GM19397 (cell line): ENCODE measurements at regions not wholly inside any gene's neighbourhood (a gene's known extent, or its start where the extent isn't known, plus 50 kb on each side); places are given as distances from the start of the nearest gene placed in this dataset.
"Not testable (repeated sequence)": the region's sequence is repeated elsewhere in the genome, so short reads cannot be mapped to it uniquely, and the experiment has no call there.

Experiments used
- ATAC-seq: cut with Tn5 transposase; IDR thresholded peaks from one replicate; pipeline ENCODE4 v1.9.1; 2021; ENCODE audit warnings: mild to moderate bottlenecking, moderate library complexity; ENCODE audit not compliant: unreplicated experiment

DNA sequence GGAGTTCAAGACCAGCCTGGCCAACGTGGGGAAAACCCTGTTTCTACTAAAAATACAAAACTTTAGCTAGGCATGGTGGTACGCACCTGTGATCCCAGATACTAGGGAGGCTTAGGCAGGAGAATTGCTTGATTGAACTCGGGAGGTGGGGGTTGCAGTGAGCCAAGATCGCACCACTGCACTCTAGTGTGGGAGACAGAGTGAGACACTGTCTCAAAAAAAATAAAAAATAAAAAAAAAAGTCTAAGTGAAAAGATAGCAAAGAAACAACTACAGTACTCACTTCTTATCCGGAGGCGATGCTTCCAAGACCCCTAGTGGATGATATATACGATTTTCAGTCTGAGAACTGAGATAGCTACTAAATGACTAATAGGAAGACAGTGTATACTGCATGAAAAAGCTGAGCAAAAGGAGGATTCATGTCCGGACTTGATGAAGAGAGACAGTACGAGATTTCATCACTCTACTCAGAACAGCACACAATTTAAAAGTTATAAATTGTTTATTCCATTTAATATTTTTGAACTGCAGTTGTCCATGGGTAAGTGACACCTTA, 138.7 kb upstream of the GOLGA6L6 start:
- not testable (repeated sequence) for ATAC-seq

- ATAC-seq: no peak
Measured at GRCh38 chr15:20672470-20672869, 130.9 kb upstream of the GOLGA6L6 start.

DNA sequence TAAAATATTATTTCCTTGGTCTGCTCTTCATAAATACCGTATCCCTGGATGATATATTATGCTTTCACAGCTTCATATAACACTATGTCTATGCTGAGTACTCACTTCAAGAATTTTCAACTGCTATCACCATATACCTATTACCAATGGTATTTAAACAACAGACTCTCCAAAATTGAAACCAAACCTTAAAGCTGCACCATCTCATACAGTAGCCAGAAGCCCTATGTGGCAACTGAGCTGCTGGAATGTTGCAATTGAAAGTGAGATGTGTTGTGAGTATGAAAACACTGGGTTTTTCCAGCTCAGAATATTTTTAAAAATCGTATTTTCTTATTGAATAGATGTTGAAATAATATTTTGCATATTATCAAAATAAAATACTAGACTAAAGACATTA, 130.1 kb upstream of the GOLGA6L6 start:
- no peak for ATAC-seq

DNA sequence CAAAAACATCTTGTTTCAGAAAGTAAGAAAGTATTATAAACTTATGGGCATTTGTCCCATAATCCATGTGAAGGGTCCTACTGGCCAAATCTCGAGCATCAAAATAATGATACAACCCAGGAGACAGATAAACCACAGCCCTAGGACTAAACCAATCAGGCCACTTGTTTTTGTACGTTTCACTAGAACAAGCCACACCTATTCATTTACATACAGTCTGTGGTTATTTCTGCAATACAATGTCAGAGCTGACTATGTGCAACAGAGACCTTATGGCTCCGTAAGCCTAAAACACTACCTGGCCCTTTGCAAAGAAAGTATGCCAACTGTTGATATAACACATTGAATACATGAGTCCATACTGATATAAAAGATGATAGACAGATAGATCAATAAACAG, 124.8 kb upstream of the GOLGA6L6 start:
- ATAC-seq: not testable (repeated sequence)

DNA sequence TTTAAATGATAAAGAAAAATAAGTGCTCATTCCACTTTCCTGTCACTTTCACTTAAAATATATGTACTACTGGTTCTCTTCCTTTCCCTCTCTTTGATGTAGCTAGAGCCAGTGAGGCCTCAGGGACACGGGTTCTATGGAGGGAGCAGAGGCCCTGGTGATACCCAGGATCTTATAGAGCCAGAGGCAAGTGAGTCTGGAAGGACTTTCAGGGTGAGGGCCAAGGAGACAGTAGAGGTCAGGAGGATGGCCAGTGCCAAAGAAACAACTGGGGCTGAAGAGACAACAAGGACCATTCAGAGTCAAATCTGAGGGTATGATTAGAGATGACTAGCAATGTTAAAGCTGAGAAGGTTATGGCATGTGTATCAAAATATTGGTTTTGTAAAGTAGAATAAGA, 124.1 kb upstream of the GOLGA6L6 start:
- no peak for ATAC-seq

GRCh38 chr15:20659265-20659664, 117.7 kb upstream of the GOLGA6L6 start:
- peak; percentile 39 for ATAC-seq

GRCh38 chr15:20658024-20658423, 116.4 kb upstream of the GOLGA6L6 start:
- no peak for ATAC-seq

- ATAC-seq: no peak
Measured at GRCh38 chr15:20657084-20657483, 115.5 kb upstream of the GOLGA6L6 start.

- ATAC-seq: no peak
Measured at GRCh38 chr15:20652914-20653313, 111.3 kb upstream of the GOLGA6L6 start.

GRCh38 chr15:20648402-20648975, 106.9 kb upstream of the GOLGA6L6 start:
- not testable (repeated sequence) for ATAC-seq

DNA sequence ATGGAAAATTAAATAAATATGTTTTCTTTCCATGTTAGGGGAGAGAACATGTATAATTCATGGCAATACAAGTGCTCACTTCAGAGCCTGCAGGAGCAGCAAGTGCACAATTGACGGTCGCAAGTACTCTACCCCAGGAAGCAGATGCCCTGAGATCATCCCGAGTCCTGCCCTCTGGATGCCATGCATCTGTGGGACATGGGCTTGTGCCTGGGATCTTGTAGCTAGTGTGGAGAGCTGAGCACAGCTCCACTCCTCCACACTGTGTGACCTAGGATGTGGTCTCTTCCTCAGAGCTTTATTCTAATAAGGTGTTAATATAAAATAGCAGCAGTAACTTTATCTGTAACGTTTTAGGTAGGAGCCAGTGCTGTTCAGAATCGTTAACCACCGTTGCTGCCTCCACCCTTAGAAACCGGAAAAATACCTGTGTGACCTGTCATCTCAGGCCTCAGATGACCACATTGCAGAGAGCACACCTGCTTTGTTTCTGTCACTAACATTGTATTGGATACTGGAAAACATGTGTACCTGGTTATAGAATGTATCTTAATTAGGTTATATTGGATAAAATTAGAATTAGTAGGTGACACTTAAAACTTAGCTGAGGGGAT, 105.0 kb upstream of the GOLGA6L6 start:
- ATAC-seq: no peak

DNA sequence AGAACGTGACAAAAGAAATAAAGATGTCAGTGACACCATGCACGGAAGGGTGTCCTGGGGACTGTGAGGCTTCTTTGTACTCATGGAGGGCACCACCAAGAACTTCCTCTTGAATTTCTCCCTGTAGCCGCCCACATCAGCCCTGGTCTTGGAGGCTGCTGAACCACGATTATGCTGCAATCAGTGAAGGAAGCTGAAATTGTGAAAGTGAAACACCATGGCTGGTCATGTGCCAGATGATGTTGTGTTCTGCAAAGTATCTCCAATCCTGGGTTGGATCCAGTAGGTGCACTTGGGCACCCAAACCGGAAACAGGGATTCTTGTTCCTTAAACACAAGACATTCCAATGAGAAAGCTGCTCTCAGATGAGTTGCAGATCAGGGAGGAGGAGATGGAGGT, 104.4 kb upstream of the GOLGA6L6 start:
- ATAC-seq: no peak

DNA sequence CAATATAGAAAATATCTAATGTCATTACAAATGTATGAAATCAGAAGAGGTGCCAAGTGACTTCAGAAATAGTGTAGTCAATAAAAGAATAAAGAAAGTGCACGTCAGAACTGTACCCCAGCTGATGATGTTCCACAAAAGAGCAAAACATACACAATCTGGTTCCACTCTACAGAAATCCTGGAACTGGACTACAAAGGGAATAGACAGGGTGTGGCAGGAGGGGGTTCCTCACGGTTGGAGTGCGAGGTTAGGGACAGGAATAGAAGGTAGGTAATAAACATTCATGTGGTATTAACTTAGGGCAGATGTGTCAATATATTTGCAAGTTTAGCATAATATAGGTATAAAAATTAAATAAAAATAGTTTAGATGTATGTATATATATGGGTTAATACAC, 103.3 kb upstream of the GOLGA6L6 start:
- no peak for ATAC-seq

DNA sequence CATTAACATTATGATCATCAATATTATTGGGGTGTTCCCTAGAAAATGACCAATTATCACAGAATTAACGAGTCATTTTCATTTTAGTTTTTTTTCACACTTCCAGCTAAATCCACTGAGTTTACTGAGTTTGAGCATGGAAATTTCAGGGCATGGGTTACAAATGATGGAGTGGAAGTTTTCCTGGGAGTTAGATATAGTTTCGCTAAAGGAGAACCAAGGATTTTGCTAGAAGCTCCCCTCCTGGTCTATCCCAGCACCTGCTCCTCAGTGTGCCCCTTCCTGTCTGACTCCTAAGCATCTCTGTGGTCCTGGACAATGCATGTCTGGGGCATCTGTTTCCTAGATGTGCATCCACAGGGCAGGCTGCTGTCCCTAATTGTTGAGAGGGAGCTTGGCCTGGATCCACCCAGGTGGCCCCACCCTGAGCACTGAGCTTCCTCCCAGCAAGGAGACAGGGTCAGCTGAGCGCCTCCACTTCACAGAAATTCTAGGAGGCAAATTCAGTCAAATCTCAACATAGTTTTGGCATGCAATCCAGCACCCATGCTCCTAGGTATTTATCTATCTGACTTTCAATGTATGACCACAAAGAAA, 102.3 kb upstream of the GOLGA6L6 start:
- no peak for ATAC-seq

DNA sequence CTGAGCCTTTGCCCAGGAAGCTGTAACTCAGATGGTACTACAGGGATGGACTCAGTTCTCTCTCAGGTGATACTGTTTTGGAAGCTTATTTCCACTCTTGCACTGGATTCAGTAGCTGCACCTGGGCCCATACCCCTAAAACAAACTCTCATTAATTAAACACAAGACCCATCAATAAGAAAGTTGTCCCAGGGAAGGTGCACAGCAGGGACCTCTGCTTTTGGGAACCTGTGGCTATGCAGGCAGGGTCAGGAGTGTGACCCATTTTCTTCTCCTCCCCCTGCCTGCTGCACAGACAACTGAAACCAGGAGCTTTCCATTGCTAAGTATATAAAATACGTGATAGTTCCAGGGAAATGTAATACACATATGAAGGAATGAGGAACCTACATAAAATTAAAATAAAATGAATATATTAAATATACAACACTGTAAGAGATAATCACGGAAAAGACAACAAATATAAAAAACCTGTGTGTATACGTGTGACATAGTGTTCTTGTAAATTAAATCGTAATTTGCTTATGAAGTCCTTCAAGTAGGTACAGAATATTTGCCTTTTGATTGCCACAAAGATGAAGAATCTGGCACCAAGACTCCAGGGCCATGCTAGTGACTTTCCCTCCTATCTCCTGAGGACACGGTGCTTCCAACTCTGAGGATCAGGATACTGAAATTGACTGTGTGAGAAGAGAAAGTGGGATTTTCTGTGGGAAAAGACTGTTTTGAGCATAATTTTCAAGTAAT, 101.6 kb upstream of the GOLGA6L6 start:
- no peak for ATAC-seq

DNA sequence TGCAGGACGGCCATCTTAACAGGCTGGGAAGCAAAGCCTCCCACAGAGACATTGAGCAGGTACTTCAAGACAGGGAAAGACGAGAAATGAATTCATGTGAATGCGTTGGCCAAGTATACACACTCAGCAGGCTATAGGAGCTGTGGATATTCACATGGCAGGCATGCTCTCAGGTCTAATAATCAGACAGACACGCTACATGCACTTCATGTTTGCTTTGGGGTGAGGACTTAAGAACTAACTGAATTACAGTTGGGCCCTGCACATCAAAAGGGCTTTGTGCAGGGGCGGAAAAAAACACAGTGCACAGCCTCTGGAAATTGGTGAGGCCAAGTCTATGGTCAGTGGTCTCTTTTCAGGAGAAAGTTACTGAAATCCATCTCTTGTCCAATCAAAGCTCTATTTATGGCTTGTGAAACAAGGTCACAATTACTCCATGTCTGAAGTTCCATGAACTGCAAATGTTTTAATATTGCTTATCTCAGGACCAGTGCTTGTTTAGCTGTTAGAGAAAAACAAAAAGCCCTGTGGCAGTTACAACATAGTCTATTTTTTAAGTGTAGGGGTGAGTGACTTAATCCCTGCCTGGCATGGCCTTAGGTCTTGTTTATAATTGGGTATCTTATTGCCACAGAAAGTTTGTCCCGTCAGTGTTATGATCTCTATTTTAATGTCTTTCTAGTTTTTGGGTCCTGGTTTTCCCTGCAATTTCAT, 100.6 kb upstream of the GOLGA6L6 start:
- no peak for ATAC-seq

- peak; percentile 48 for ATAC-seq
Measured at GRCh38 chr15:20640427-20640826, 98.8 kb upstream of the GOLGA6L6 start.

DNA sequence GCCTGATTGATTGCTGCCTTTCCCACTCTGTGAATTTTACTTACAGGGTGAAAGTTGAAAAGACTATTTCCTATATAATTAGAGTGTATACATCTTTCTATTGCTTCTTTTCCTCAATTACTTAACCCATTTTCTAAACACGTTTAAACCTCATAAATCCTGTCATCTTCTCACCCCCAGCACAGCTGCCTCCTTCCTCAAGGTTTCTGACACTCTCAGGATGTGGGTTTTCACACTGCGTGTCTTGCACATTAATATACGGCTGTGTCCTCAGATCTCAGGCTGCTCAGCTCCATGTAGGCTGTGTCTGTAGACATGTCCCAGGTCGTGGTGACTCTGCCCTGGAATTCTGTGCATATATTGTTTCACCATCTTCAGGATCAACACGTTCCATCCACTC, 97.6 kb upstream of the GOLGA6L6 start:
- not testable (repeated sequence) for ATAC-seq

- ATAC-seq: not testable (repeated sequence)
Measured at GRCh38 chr15:20637499-20637898, 95.9 kb upstream of the GOLGA6L6 start.

- not testable (repeated sequence) for ATAC-seq
Measured at GRCh38 chr15:20629526-20629925, 87.9 kb upstream of the GOLGA6L6 start.

DNA sequence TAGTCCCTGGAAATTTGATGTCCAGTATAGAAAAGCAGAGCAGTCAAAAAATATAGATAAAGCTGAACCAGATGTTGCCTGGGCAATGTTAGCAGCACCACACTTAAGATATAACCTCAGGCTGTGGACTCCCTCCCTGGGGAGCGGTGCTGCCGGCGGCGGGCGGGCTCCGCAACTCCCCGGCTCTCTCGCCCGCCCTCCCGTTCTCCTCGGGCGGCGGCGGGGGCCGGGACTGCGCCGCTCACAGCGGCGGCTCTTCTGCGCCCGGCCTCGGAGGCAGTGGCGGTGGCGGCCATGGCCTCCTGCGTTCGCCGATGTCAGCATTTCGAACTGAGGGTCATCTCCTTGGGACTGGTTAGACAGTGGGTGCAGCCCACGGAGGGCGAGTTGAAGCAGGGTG, 86.9 kb upstream of the GOLGA6L6 start:
- ATAC-seq: not testable (repeated sequence)
